T-helper 2 cell (primary cell): ENCODE measurements at regions not wholly inside any gene's neighbourhood (a gene's known extent, or its start where the extent isn't known, plus 50 kb on each side); places are given as distances from the start of the nearest gene placed in this dataset.
"Not testable (repeated sequence)": the region's sequence is repeated elsewhere in the genome, so short reads cannot be mapped to it uniquely, and the experiment has no call there.

Experiments used
- DNase-seq, 5 experiments: peaks; one replicate each; pipeline versions ENCODE4 v3.0.0 to v3.0.0-alpha.2; 2012 to 2022

- not testable (repeated sequence) for DNase-seq
Observed at GRCh38 chr13:18238586-18238985, 943.0 kb downstream of the TUBA3C start.

GRCh38 chr13:18236528-18236815, 945.2 kb downstream of the TUBA3C start:
- no peak for DNase-seq

- DNase-seq = no peak
Observed at GRCh38 chr13:18235756-18236527, 945.7 kb downstream of the TUBA3C start.

- DNase-seq = no peak
Observed at GRCh38 chr13:18235172-18235571, 946.5 kb downstream of the TUBA3C start.

- DNase-seq = not testable (repeated sequence)
Observed at GRCh38 chr13:18234451-18234850, 947.2 kb downstream of the TUBA3C start.

- no peak for DNase-seq
Observed at GRCh38 chr13:18233783-18234299, 947.8 kb downstream of the TUBA3C start.

- DNase-seq = no peak
Observed at GRCh38 chr13:18232994-18233782, 948.4 kb downstream of the TUBA3C start.

- no peak for DNase-seq
Observed at GRCh38 chr13:18232298-18232993, 949.2 kb downstream of the TUBA3C start.

GRCh38 chr13:18224411-18224810, 957.2 kb downstream of the TUBA3C start:
- peak in 2 of 5 experiments; percentile 16 to 27 for DNase-seq

- DNase-seq = not testable (repeated sequence)
Observed at GRCh38 chr13:18214689-18215088, 966.9 kb downstream of the TUBA3C start.

GRCh38 chr13:18213511-18213910, 968.1 kb downstream of the TUBA3C start:
- DNase-seq = not testable (repeated sequence)

GRCh38 chr13:18212873-18213272, 968.8 kb downstream of the TUBA3C start:
- DNase-seq = peak in 1 of 5 experiments; percentile 11

- DNase-seq = peak in 1 of 5 experiments; percentile 6
Observed at GRCh38 chr13:18211752-18212560, 969.7 kb downstream of the TUBA3C start.

GRCh38 chr13:18204614-18205178, 976.9 kb downstream of the TUBA3C start:
- DNase-seq = not testable (repeated sequence)

- DNase-seq = not testable (repeated sequence)
Observed at GRCh38 chr13:18195365-18195678, 986.3 kb downstream of the TUBA3C start.

GRCh38 chr13:18194631-18195364, 986.8 kb downstream of the TUBA3C start:
- DNase-seq = not testable (repeated sequence)

GRCh38 chr13:18194104-18194503, 987.5 kb downstream of the TUBA3C start:
- DNase-seq = not testable (repeated sequence)
